GM12891 (cell line): ENCODE measurements at regions not wholly inside any gene's neighbourhood (a gene's known extent, or its start where the extent isn't known, plus 50 kb on each side); places are given as distances from the start of the nearest gene placed in this dataset.

Experiments used
- DNase-seq: peaks from one replicate; pipeline ENCODE4 v3.0.0; 2011; ENCODE audit warnings: low spot score; ENCODE audit not compliant: insufficient read length
- FAIRE-seq: peaks from 2 replicates; lab custom pipeline; 2011; peaks lifted over from hg19 to GRCh38; lab: Jason Lieb, UNC
- PAX5 ChIP-seq: IDR thresholded peaks from 2 replicates; pipeline ENCODE4 v1.6.1; 2011; ENCODE audit warnings: low read length, moderate library complexity, mild to moderate bottlenecking; ENCODE audit not compliant: insufficient read depth, severe bottlenecking
- POLR2A ChIP-seq: IDR thresholded peaks from 2 replicates; pipeline ENCODE4 v1.6.1; 2011; ENCODE audit warnings: low read depth, low read length, control low read depth
- POLR2AphosphoS5 ChIP-seq: IDR thresholded peaks from 2 replicates; pipeline ENCODE4 v1.6.1; 2011; ENCODE audit warnings: low read depth, low read length, control low read depth
- POU2F2 ChIP-seq: IDR thresholded peaks from 2 replicates; pipeline ENCODE4 v1.6.1; 2011; ENCODE audit warnings: low read depth, mild to moderate bottlenecking, control low read depth, low read length, moderate library complexity
- SPI1 ChIP-seq: IDR thresholded peaks from 2 replicates; pipeline ENCODE4 v1.6.1; 2011; ENCODE audit warnings: low read depth, low read length, control low read depth
- TAF1 ChIP-seq: IDR thresholded peaks from 2 replicates; pipeline ENCODE4 v1.6.1; 2011; ENCODE audit warnings: low read depth, low read length, control low read depth

DNA sequence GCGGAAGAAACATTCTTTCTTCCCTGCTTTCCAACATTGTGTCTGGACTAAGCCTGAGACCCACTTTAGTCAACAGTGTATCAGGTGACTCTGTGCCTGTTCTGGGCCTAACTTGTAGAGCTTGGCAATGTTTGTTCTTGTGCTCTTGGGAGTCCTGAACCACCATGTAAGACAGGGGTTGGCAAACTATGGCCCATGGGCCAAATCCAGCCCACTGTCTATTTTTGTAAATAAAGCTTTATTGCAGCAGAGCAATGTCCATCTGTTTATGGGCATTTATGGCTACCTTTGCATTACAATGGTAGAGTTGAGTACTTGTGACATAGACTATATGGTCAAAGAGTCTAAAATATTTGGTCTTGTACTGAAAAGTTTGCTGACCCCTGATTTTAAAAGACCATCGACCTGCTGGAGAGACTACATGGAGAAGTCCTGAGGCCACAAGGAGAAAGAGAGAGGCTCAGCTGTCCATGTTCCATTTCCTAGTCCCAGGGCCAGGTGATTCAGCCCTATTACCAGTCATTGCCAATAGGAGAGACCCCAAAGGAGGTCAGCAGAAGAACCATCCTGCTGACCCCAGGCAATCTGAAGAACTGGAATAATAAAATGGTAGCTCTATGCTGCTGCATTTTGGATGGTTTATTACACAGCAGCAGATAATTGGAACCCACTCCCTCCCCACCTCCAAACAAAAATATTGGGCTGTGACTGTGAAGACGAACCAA, 211.3 kb downstream of the AUH start:
- DNase-seq, result no peak
- no peak for FAIRE-seq
- TF ChIP-seq SPI1, result no peak
- TF ChIP-seq POLR2AphosphoS5, result no peak
- TF ChIP-seq PAX5, result no peak
- no peak for TF ChIP-seq POLR2A
- TF ChIP-seq POU2F2, result 0 out of 2 replicates have a peak, but pooled peaks have one; percentile 39
- no peak for TF ChIP-seq TAF1

DNA sequence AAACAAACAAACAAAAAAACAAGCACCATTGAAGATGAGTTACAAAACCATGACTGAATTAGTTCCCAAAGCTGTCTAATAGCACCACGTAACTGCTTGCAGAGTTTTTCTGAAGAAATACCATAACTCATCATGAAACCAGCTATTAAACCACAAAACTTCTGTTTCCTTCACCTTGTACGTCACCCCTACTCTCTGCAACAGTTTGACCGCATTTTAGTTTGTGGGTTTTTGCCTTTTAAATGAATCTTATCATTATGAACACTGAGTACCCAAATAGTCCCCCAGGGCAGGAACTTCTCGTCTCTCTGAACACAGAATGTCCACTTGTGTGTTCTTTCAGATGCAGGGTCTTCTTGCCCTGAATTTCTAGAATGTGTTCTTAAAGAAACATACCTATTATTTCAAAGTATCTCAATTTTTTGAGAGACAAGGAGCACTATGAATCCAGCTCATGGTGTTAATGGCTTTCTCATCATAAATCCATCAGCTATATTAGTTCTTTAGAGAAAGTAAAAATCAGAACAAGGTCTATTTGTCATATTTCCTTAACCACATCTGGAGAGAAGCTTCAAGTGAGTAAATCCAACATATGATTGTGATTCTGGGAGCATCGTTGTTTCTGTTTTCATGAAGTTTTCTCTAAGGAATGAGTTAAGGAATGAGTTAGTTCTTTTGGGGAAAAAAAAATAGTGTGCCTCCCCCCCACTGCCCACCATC, 210.6 kb downstream of the AUH start:
- FAIRE-seq, result peak; percentile 72
- peak; percentile 51 for DNase-seq
- TF ChIP-seq SPI1 (no peak), POLR2A (no peak), POLR2AphosphoS5 (no peak), TAF1 (no peak), PAX5 (no peak), POU2F2 (peak; percentile 6; the same call in 1 of the 2 replicates)

DNA sequence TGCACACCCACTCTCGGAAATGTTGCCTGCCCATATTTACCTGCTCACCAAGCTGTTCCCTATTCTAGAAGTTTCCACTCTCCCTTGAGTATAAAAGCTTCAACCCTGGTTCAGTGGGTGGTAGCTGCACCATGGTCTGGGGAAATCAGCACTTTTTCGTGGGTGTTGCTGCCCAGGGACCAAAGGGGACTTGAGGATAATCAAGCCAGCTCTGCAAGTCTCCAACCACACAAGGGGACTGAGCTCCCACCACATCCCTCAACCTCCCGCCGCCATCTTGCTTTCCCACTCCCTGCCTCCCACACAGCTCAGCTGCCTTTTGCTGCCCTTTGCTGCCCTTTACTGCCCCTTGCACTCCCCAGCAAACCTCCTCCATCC, 210.0 kb downstream of the AUH start:
- DNase-seq, result no peak
- no peak for FAIRE-seq
- no peak for TF ChIP-seq POLR2A
- TF ChIP-seq TAF1, result no peak
- TF ChIP-seq SPI1, result no peak
- no peak for TF ChIP-seq PAX5
- no peak for TF ChIP-seq POLR2AphosphoS5
- TF ChIP-seq POU2F2, result no peak

DNA sequence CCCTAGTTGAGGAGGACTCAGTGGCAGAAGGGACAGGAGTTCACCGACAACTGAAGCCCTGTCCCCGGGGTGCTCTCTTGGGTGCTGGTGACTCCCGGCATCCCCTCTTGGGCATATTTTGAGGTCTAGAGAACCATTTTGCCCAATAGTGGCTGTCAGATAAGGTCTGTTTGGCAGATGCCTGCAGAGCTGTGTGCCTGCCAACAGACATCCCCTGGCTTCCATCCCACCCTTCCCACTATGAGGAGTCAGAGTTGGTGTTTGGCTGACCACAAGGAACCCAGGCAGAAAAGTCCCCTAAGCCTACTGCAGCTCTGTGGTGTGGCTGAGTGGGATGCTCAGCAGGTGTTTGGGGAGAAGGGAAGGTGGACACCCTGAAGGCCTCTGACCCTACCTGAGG, 207.0 kb downstream of the AUH start:
- DNase-seq (no peak), FAIRE-seq (no peak)
- TF ChIP-seq PAX5, result no peak
- TF ChIP-seq POLR2AphosphoS5, result no peak
- TF ChIP-seq POLR2A, result no peak
- TF ChIP-seq TAF1, result no peak

DNA sequence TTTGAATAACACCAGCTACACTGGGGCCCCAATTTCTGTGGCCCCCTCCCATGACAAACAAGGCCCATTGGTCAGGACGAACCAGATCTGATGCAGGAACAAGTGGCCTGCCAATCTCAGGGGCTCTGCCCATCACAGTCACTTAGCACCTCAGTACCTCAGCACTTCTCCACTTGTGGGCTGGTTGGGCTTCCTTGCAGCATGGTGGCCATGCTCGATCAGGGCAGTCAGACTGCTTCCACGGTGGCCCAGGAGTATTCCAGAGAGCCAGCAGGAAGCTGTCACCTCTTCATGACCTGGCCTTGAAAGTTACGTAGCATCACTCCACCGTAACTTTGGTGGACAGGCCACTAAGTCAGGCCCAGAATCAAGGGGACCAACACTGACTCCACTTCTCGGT, 206.5 kb downstream of the AUH start:
- no peak for DNase-seq
- no peak for FAIRE-seq
- no peak for TF ChIP-seq POU2F2
- TF ChIP-seq POLR2AphosphoS5, result no peak
- no peak for TF ChIP-seq POLR2A
- TF ChIP-seq SPI1, result no peak
- TF ChIP-seq TAF1, result no peak
- no peak for TF ChIP-seq PAX5

DNA sequence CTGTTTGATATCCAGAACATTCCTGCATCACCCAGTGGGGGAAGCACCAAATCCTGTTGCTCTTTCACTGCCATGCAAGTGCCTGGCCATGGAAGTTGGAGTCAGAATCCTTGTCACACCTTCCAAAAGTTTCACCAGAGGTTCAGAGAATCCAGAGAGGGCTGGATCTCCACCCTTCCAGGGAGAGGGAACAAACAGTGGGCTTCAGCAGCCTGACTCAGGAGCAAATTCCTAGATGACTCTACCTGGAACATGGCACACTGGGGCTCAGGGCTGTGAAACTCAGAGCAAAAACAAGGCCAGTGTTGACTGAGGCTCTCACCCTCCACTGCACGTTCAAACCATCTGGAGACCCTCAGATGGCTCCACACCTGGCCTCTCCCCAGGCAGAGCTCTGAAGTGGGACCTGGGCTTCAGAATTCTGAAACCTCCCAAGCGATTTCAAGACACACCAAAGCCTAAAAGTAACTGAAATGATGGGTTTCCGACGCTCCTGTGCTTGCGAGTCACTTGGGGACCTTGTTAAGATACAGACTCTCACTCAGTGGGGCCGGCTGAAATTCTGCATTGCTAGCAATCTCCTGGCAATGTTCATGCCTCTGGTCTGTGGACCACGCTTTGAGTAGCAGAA, 205.9 kb downstream of the AUH start:
- TF ChIP-seq POLR2A (no peak), TAF1 (no peak)
- DNase-seq (no peak), FAIRE-seq (no peak)

DNA sequence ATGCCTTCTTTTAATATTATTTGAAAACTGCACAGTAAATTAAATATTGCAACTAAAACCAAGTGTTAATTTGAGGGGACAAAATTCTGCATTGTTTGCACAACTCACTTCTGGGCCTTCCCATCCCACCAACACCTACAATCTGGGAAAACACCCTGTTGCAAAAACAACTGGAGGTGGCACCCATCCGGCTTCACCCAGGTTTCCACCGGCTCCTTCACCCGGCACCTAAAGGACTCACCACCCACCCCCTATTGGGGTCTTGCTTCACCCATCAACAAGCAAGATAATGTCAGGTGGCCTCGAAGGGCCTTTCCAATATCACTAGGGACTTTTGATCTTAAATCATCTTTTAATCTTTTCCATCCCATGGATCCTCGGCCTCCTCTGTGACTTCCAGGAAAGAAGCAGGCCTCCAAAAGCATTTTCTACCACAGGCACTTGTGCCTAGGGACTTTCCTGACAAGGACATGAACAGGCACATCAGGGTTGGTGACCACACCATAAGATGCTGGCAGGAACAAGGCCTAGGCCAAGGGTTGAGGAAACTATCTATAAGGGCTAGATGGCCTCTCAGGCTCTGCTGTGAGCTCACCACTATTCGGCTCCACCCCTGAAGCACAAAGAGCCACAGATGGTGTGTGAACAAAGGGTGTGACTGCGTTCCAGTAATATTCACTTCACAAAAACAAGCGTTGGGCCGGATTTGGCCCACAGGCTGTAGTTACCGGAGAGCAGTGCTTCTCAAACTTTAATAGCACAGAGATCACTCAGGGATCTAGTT, 205.1 kb downstream of the AUH start:
- FAIRE-seq (no peak), DNase-seq (no peak)
- no peak for TF ChIP-seq SPI1
- no peak for TF ChIP-seq POLR2AphosphoS5
- no peak for TF ChIP-seq POU2F2
- no peak for TF ChIP-seq TAF1
- TF ChIP-seq POLR2A, result no peak
- no peak for TF ChIP-seq PAX5

DNA sequence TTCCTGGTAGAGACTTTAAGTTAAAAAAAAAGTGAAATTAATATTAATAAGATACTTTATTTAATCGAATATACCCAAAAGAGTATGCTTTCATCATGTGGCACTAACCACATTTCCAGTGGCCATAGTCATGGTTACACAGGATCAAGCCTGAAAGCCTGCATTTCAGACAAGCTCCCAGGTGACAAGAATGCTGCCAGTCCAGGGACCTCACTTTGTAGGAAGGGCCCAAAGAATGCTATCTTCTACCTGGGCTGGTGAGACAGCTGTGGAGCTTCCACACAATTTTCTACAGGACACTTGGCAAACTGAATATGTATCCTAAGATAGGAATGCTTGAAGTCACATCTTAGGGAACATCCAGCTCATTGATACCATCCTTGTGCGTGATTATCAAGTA, 203.8 kb downstream of the AUH start:
- no peak for TF ChIP-seq TAF1
- TF ChIP-seq SPI1, result no peak
- TF ChIP-seq POLR2A, result no peak
- no peak for TF ChIP-seq POLR2AphosphoS5
- no peak for TF ChIP-seq PAX5
- no peak for TF ChIP-seq POU2F2
- FAIRE-seq (no peak), DNase-seq (no peak)

DNA sequence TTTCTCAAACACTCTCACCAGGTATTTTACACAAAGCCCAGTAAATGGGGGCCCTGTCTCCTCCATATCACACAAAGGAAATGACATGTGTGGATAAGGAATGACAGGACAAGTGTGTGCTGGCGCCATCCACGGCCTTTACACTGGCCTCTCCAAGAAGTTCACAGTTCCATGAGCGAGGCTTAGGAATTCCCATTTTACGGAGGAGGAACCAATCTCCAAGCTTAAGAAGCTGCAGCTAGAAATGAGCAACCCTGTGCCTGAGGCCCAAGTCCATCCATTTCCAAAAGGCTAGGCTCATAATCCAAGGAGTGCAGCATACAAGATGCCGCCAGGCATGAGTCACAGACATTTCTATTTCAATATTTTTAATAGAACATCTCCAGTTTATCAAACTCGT, 203.4 kb downstream of the AUH start:
- no peak for DNase-seq
- no peak for FAIRE-seq
- TF ChIP-seq PAX5, result no peak
- TF ChIP-seq SPI1, result no peak
- TF ChIP-seq POU2F2, result no peak
- no peak for TF ChIP-seq TAF1
- TF ChIP-seq POLR2AphosphoS5, result no peak
- no peak for TF ChIP-seq POLR2A
